B cell (primary cell): ENCODE measurements at regions not wholly inside any gene's neighbourhood (a gene's known extent, or its start where the extent isn't known, plus 50 kb on each side); places are given as distances from the start of the nearest gene placed in this dataset.

Experiments
- ATAC-seq: fragments of 200-7000 bp; cut with Tn5 transposase; one replicate; pipeline ENCODE4 v1.10.0; 2021; ENCODE audit warnings: low read depth, mild to moderate bottlenecking, moderate number of reproducible peaks, moderate library complexity
- CTCF ChIA-PET: fragments of 350-600 bp; sonication (Branson Sonifier 250); formaldehyde crosslinking; loops from one replicate; lab custom pipeline; 2021; ENCODE audit warnings: antibody characterized with exemption, inconsistent platforms; lab: Charles Lee
- POLR2A ChIA-PET: fragments of 350-600 bp; sonication (Branson Sonifier 250); formaldehyde crosslinking; loops from one replicate; lab custom pipeline; 2021; ENCODE audit warnings: antibody characterized with exemption; lab: Charles Lee
- DNase-seq: peaks from one replicate; pipeline ENCODE4 v3.0.0; 2013
- H2AFZ ChIP-seq: 2 replicates; pipeline ENCODE4 v1.6.1; 2012; ENCODE audit warnings: mild to moderate bottlenecking, low read depth, low read length; ENCODE audit not compliant: insufficient read depth, poor library complexity, severe bottlenecking
- H3K27ac ChIP-seq, 2 donors: 1 replicate in 1 of 2; 2 replicates in 1 of 2; pipeline ENCODE4 v1.5.1; 2012 to 2013; ENCODE audit warnings: low read length in 2 of 2, mild to moderate bottlenecking in 2 of 2, moderate library complexity in 1 of 2
- H3K27me3 ChIP-seq, 4 experiments: fragments of 200-600 bp in 1 of 4; sonication (generic) in 1 of 4; replicated peaks in 1 of 4; 1 replicate in 2 of 4; 2 replicates in 2 of 4; pipeline versions ENCODE4 v1.6.1 to v1.7.0; 2013 to 2016; ENCODE audit warnings: low read length in 3 of 4, mild to moderate bottlenecking in 2 of 4, mixed read lengths in 1 of 4, moderate library complexity in 1 of 4; ENCODE audit not compliant: insufficient read depth in 4 of 4, control insufficient read depth in 3 of 4; ENCODE audit errors: control extremely low read depth in 1 of 4
- H3K36me3 ChIP-seq, 2 experiments: replicated peaks in 1 of 2; 1 replicate in 1 of 2; 2 replicates in 1 of 2; pipeline versions ENCODE4 v1.6.1 to v1.7.1; 2013; ENCODE audit warnings: low read length in 1 of 2; ENCODE audit not compliant: insufficient read depth in 2 of 2, control insufficient read depth in 1 of 2; ENCODE audit errors: control extremely low read depth in 1 of 2, extremely low read depth in 1 of 2
- H3K4me1 ChIP-seq, 2 donors: fragments of 200-600 bp in 1 of 2; sonication (generic) in 1 of 2; 1 replicate in 1 of 2; 2 replicates in 1 of 2; pipeline versions ENCODE4 v1.5.1 to v1.6.1; 2013 to 2017; ENCODE audit warnings: low read length in 2 of 2; ENCODE audit not compliant: control insufficient read depth in 2 of 2, insufficient read depth in 2 of 2
- H3K4me2 ChIP-seq: replicated peaks from 2 replicates; pipeline ENCODE3; 2012; ENCODE audit warnings: mild to moderate bottlenecking, low read depth, low read length; ENCODE audit not compliant: poor library complexity, severe bottlenecking
- H3K4me3 ChIP-seq, 5 experiments: fragments of 200-600 bp in 1 of 5; sonication (generic) in 1 of 5; 1 replicate in 3 of 5; 2 replicates in 2 of 5; pipeline versions ENCODE4 v1.5.1 to v1.7.0; 2011 to 2016; ENCODE audit warnings: low read length in 4 of 5, mild to moderate bottlenecking in 4 of 5, low read depth in 2 of 5, control low read depth in 1 of 5, moderate library complexity in 1 of 5; ENCODE audit not compliant: insufficient read depth in 1 of 5; ENCODE audit errors: control extremely low read depth in 1 of 5, extremely low read depth in 1 of 5
- H3K79me2 ChIP-seq: fragments of 200-600 bp; sonication (generic); one replicate; pipeline ENCODE4 v1.6.0; 2016; ENCODE audit warnings: low read length; ENCODE audit not compliant: control insufficient read depth, insufficient read depth
- H3K9ac ChIP-seq: fragments of 200-600 bp; sonication (generic); 2 replicates; pipeline ENCODE4 v1.6.1; 2017; ENCODE audit warnings: mild to moderate bottlenecking, low read length, moderate library complexity
- H3K9me3 ChIP-seq, 3 donors: one replicate each; pipeline versions ENCODE4 v1.6.1 to v1.7.1; 2013; ENCODE audit warnings: low read length in 2 of 3; ENCODE audit not compliant: control insufficient read depth in 2 of 3, insufficient read depth in 1 of 3; ENCODE audit errors: control extremely low read depth in 1 of 3
- H4K20me1 ChIP-seq: 2 replicates; pipeline ENCODE4 v1.6.0; 2012; ENCODE audit warnings: mild to moderate bottlenecking, low read length; ENCODE audit not compliant: insufficient read depth, control insufficient read depth, poor library complexity, severe bottlenecking
- H3K27ac Mint-ChIP-seq: one replicate; pipeline ENCODE4 v1.8.0; 2021; ENCODE audit warnings: mixed read lengths
- H3K27me3 Mint-ChIP-seq: one replicate; pipeline ENCODE4 v1.8.0; 2021; ENCODE audit warnings: mixed read lengths
- H3K4me1 Mint-ChIP-seq: one replicate; pipeline ENCODE4 v1.8.0; 2021; ENCODE audit warnings: mixed read lengths
- H3K4me3 Mint-ChIP-seq: one replicate; pipeline ENCODE4 v1.8.0; 2021; ENCODE audit warnings: mixed read lengths
- H3K9me3 Mint-ChIP-seq: one replicate; pipeline ENCODE4 v1.8.0; 2022; ENCODE audit warnings: mixed read lengths; ENCODE audit not compliant: insufficient read depth
- CTCF ChIP-seq: fragments of 200-600 bp; IDR thresholded peaks from one replicate; pipeline ENCODE4 v1.8.0; 2022; ENCODE audit warnings: antibody characterized with exemption, mild to moderate bottlenecking
- EZH2 ChIP-seq: IDR thresholded peaks from 2 replicates; pipeline ENCODE4 v1.6.1; 2012; ENCODE audit warnings: borderline replicate concordance, low read depth, mild to moderate bottlenecking, moderate library complexity, low read length; ENCODE audit not compliant: insufficient read depth, poor library complexity, severe bottlenecking
- WGBS: methylation state at CpG from one replicate; pipeline ENCODE4 v1.1.5; 2013; ENCODE audit warnings: missing lambda C conversion rate; ENCODE audit not compliant: insufficient coverage; 5-methylcytosine and 5-hydroxymethylcytosine counted together
- intact Hi-C: fragments of 100-400 bp; cut with micrococcal nuclease; formaldehyde crosslinking; loops from one replicate; pipeline ENCODE4 v1.10.0; 2022

GRCh38 chr6:150672800-150673199 lies 73.1 kb downstream of the PLEKHG1 start:
- DNase-seq (no peak), ATAC-seq (no peak)
- H4K20me1 ChIP-seq = peaks cover 11% of the 10 kb centered on the region
- WGBS = no CpG with 5 or more reads among the region's 2 CpGs
- H3K27me3 Mint-ChIP-seq = no peaks in the 10 kb centered on the region
- peaks cover 99% of the 10 kb centered on the region for H3K79me2 ChIP-seq
- CTCF ChIA-PET = interaction anchor here (1.1 kb wide), 1 partner anchor 14 kb away, joined by 5 read pairs; no protein-coding TSS in a partner anchor
- H3K4me1 ChIP-seq = peaks cover 14 to 24% of the 10 kb centered on the region in 2 donors
- H3K27me3 ChIP-seq = no peaks in the 10 kb centered on the region
- no peaks in the 10 kb centered on the region for H3K9me3 Mint-ChIP-seq
- TF ChIP-seq CTCF (no peak), EZH2 (no peak)
- no peak overlapping the region for H3K4me2 ChIP-seq
- no peak overlapping the region for H3K4me3 Mint-ChIP-seq
- peaks cover 59% of the 10 kb centered on the region for H3K4me1 Mint-ChIP-seq
- H3K9ac ChIP-seq = no peak overlapping the region
- H3K27ac Mint-ChIP-seq = no peak overlapping the region
- H2AFZ ChIP-seq = no peak overlapping the region
- intact Hi-C loops = no loop called here
- no peak overlapping the region for H3K4me3 ChIP-seq
- POLR2A ChIA-PET = no interaction called here
- H3K36me3 ChIP-seq = peaks cover 8 to 46% of the 10 kb centered on the region in 2 experiments
- no peaks in the 10 kb centered on the region for H3K9me3 ChIP-seq
- no peak overlapping the region for H3K27ac ChIP-seq

DNA sequence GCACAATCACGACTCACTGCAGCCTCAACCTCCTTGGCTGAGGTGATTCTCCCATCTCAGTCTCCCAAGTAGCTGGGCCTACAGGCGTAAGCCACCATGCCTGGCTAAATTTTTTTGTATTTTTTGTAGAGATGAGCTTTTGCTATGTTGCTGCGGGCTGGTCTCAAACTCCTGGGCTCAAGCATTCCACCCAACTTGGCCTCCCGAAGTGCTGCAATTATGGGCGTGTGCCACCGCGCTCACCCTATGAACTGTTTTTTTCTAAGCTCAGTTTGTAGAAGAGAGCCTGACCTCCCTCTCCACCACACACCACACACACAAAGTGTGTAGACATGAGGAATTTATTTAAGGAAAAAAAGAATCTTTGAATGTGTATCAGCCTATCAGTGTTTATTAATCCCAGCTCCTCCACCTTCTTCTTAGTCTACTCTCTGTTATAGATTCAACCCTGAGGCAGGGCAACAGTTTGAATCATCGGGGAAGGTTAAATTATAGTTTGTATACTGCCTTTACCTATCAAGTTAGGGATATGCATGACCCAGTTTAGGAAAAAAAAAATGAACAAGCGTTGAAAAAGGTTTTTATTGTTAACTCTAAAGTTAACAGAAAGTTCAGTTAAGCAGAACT lies 74.1 kb downstream of the PLEKHG1 start:
- ChIA-PET POLR2A (interaction anchor here (1.2 kb wide), 1 partner anchor 16 kb away, joined by 3 read pairs; no protein-coding TSS in a partner anchor), CTCF (interaction anchor here (0.6 to 1.5 kb wide), 8 partner anchors 13 to 255 kb away, joined by 3 to 5 read pairs (median 3); no protein-coding TSS in a partner anchor)
- no peaks in the 10 kb centered on the region for H3K9me3 Mint-ChIP-seq
- DNase-seq (no peak), ATAC-seq (no peak)
- TF ChIP-seq CTCF = no peak
- TF ChIP-seq EZH2 = no peak
- intact Hi-C loops = no loop called here
- H3K27ac ChIP-seq = peak overlapping the region in 1 of 2 donors; percentile 51
- no peaks in the 10 kb centered on the region for H3K27me3 ChIP-seq
- H3K4me1 Mint-ChIP-seq = peaks cover 58% of the 10 kb centered on the region
- H3K79me2 ChIP-seq = peaks cover 98% of the 10 kb centered on the region
- H3K4me2 ChIP-seq = peak overlapping the region; percentile 4
- H3K27ac Mint-ChIP-seq = peak overlapping the region; percentile 12
- peaks cover 11% of the 10 kb centered on the region for H4K20me1 ChIP-seq
- no peaks in the 10 kb centered on the region for H3K9me3 ChIP-seq
- peak overlapping the region; percentile 6 for H3K4me3 Mint-ChIP-seq
- H3K4me1 ChIP-seq = peaks cover 14 to 20% of the 10 kb centered on the region in 2 donors
- WGBS = 100% methylated on average over 1 of the region's 9 CpGs
- peaks cover 12 to 46% of the 10 kb centered on the region in 2 experiments for H3K36me3 ChIP-seq
- H2AFZ ChIP-seq = no peak overlapping the region
- H3K4me3 ChIP-seq = no peak overlapping the region
- H3K27me3 Mint-ChIP-seq = no peaks in the 10 kb centered on the region
- no peak overlapping the region for H3K9ac ChIP-seq
